Smooth muscle cell (in vitro differentiated cells): ENCODE measurements at regions not wholly inside any gene's neighbourhood (a gene's known extent, or its start where the extent isn't known, plus 50 kb on each side); places are given as distances from the start of the nearest gene placed in this dataset.
"Not testable (repeated sequence)": the region's sequence is repeated elsewhere in the genome, so short reads cannot be mapped to it uniquely, and the experiment has no call there.

Experiments
- DNase-seq: peaks from one replicate; lab custom pipeline; 2025; ENCODE audit not compliant: unreplicated experiment; lab: John Stamatoyannopoulos, UW
- H2AFZ ChIP-seq: fragments of 200-600 bp; sonication (generic); 2 replicates; pipeline ENCODE4 v1.6.0; 2016; ENCODE audit warnings: antibody characterized with exemption, low read depth, mild to moderate bottlenecking
- H3F3A ChIP-seq: fragments of 200-600 bp; sonication (generic); 2 replicates; pipeline ENCODE4 v1.6.0; 2017; ENCODE audit warnings: antibody characterized with exemption, low read depth
- H3K27ac ChIP-seq: fragments of 200-600 bp; sonication (generic); 2 replicates; pipeline ENCODE4 v1.5.1; 2016; ENCODE audit warnings: low read depth, mild to moderate bottlenecking
- H3K27me3 ChIP-seq: fragments of 200-600 bp; sonication (generic); 2 replicates; pipeline ENCODE4 v1.6.1; 2016; ENCODE audit warnings: low read depth, mild to moderate bottlenecking
- H3K36me3 ChIP-seq: fragments of 200-600 bp; sonication (generic); 2 replicates; pipeline ENCODE4 v1.5.1; 2016; ENCODE audit warnings: low read depth
- H3K4me1 ChIP-seq: fragments of 200-600 bp; sonication (generic); 2 replicates; pipeline ENCODE4 v1.5.1; 2016; ENCODE audit warnings: low read depth
- H3K4me2 ChIP-seq: fragments of 200-600 bp; sonication (generic); 2 replicates; pipeline ENCODE4 v1.6.0; 2016; ENCODE audit warnings: mild to moderate bottlenecking
- H3K4me3 ChIP-seq: fragments of 200-600 bp; sonication (generic); 2 replicates; pipeline ENCODE4 v1.5.1; 2016; ENCODE audit warnings: mild to moderate bottlenecking
- H3K79me2 ChIP-seq: fragments of 200-600 bp; sonication (generic); 2 replicates; pipeline ENCODE4 v1.6.0; 2016; ENCODE audit warnings: low read depth, mild to moderate bottlenecking
- H3K9ac ChIP-seq: fragments of 200-600 bp; sonication (generic); 2 replicates; pipeline ENCODE4 v1.6.0; 2016; ENCODE audit warnings: low read depth
- H3K9me3 ChIP-seq: fragments of 200-600 bp; sonication (generic); replicated peaks from 2 replicates; pipeline ENCODE4 v1.5.1; 2016; ENCODE audit warnings: low read depth
- H4K20me1 ChIP-seq: fragments of 200-600 bp; sonication (generic); 2 replicates; pipeline ENCODE4 v1.6.0; 2016; ENCODE audit warnings: low read depth
- CTCF ChIP-seq: fragments of 200-600 bp; sonication (generic); IDR thresholded peaks from 2 replicates; pipeline ENCODE4 v1.5.1; 2017; ENCODE audit warnings: borderline replicate concordance, mild to moderate bottlenecking, antibody characterized with exemption; ENCODE audit not compliant: insufficient read depth, poor library complexity, severe bottlenecking
- WGBS: methylation state at CpG from one replicate; pipeline ENCODE4 v1.1.7; 2016; ENCODE audit warnings: low lambda C conversion rate; 5-methylcytosine and 5-hydroxymethylcytosine counted together

GRCh38 chr6:159399751-159400221, 230.6 kb downstream of the FNDC1 start:
- Histone ChIP-seq H3K36me3 (no peaks in the 10 kb centered on the region), H3K79me2 (no peaks in the 10 kb centered on the region), H3K27ac (no peak overlapping the region), H3K9ac (no peak overlapping the region), H4K20me1 (no peaks in the 10 kb centered on the region), H3K4me1 (no peaks in the 10 kb centered on the region), H3K27me3 (no peaks in the 10 kb centered on the region), H2AFZ (no peak overlapping the region), H3K4me3 (no peak overlapping the region), H3K4me2 (no peak overlapping the region), H3K9me3 (no peaks in the 10 kb centered on the region), H3F3A (no peaks in the 10 kb centered on the region)
- WGBS = 82% methylated on average over 8 of the region's 8 CpGs
- no peak for TF ChIP-seq CTCF
- DNase-seq = no peak

- Histone ChIP-seq H3K9ac (no peak overlapping the region), H3K27ac (no peak overlapping the region), H3K79me2 (no peaks in the 10 kb centered on the region), H3K4me2 (no peak overlapping the region), H3K4me3 (no peak overlapping the region), H2AFZ (no peak overlapping the region), H3K9me3 (no peaks in the 10 kb centered on the region), H4K20me1 (no peaks in the 10 kb centered on the region), H3K36me3 (no peaks in the 10 kb centered on the region), H3K4me1 (no peaks in the 10 kb centered on the region), H3K27me3 (no peaks in the 10 kb centered on the region), H3F3A (no peaks in the 10 kb centered on the region)
- WGBS = 85% methylated on average over 2 of the region's 2 CpGs
- DNase-seq = no peak
- TF ChIP-seq CTCF = no peak
Measured at GRCh38 chr6:159398633-159399032, 229.4 kb downstream of the FNDC1 start.

- no peaks in the 10 kb centered on the region for H3K36me3 ChIP-seq
- H3K27ac ChIP-seq = no peak overlapping the region
- H2AFZ ChIP-seq = no peak overlapping the region
- H3K27me3 ChIP-seq = no peaks in the 10 kb centered on the region
- H3K4me3 ChIP-seq = no peak overlapping the region
- no peaks in the 10 kb centered on the region for H3K9me3 ChIP-seq
- TF ChIP-seq CTCF = no peak
- H3K9ac ChIP-seq = no peak overlapping the region
- no peaks in the 10 kb centered on the region for H3K4me1 ChIP-seq
- H3F3A ChIP-seq = no peaks in the 10 kb centered on the region
- no peaks in the 10 kb centered on the region for H4K20me1 ChIP-seq
- DNase-seq = no peak
- H3K4me2 ChIP-seq = no peak overlapping the region
- H3K79me2 ChIP-seq = no peaks in the 10 kb centered on the region
Measured at GRCh38 chr6:159397753-159398152, 228.6 kb downstream of the FNDC1 start.

- no peak overlapping the region for H3K4me3 ChIP-seq
- H3K27me3 ChIP-seq = no peaks in the 10 kb centered on the region
- no peaks in the 10 kb centered on the region for H4K20me1 ChIP-seq
- H3F3A ChIP-seq = no peaks in the 10 kb centered on the region
- no peak for TF ChIP-seq CTCF
- WGBS = 86% methylated on average over 6 of the region's 6 CpGs
- DNase-seq = no peak
- no peaks in the 10 kb centered on the region for H3K9me3 ChIP-seq
- no peaks in the 10 kb centered on the region for H3K79me2 ChIP-seq
- no peaks in the 10 kb centered on the region for H3K36me3 ChIP-seq
- H3K9ac ChIP-seq = no peak overlapping the region
- H3K27ac ChIP-seq = no peak overlapping the region
- no peak overlapping the region for H2AFZ ChIP-seq
- no peak overlapping the region for H3K4me2 ChIP-seq
- no peaks in the 10 kb centered on the region for H3K4me1 ChIP-seq
Measured at GRCh38 chr6:159395609-159396008, 226.4 kb downstream of the FNDC1 start.

GRCh38 chr6:159392695-159393094, 223.5 kb downstream of the FNDC1 start:
- not testable (repeated sequence) for H3K27ac ChIP-seq, H3K9me3 ChIP-seq
- WGBS = 85% methylated on average over 3 of the region's 3 CpGs

More at GRCh38 chr6:159392695-159393094, 223.5 kb downstream of the FNDC1 start:
- H3K79me2 ChIP-seq, H3K36me3 ChIP-seq, H3K4me3 ChIP-seq, H3K27me3 ChIP-seq, H2AFZ ChIP-seq, H4K20me1 ChIP-seq, DNase-seq, H3K4me2 ChIP-seq, H3K9ac ChIP-seq, H3F3A ChIP-seq, H3K4me1 ChIP-seq: not testable (repeated sequence)
